CD4-positive, alpha-beta memory T cell (primary cell): ENCODE measurements at regions not wholly inside any gene's neighbourhood (a gene's known extent, or its start where the extent isn't known, plus 50 kb on each side); places are given as distances from the start of the nearest gene placed in this dataset.

Experiments used
- CTCF ChIA-PET: fragments of 350-600 bp; sonication (Branson Sonifier 250); formaldehyde crosslinking; loops from one replicate; lab custom pipeline; 2021; ENCODE audit warnings: inconsistent platforms; ENCODE audit not compliant: partially characterized antibody; lab: Charles Lee
- POLR2A ChIA-PET: fragments of 350-600 bp; sonication (Branson Sonifier 250); formaldehyde crosslinking; loops from one replicate; lab custom pipeline; 2021; ENCODE audit not compliant: partially characterized antibody; lab: Charles Lee
- DNase-seq, 5 donors: peaks; one replicate each; pipeline versions ENCODE4 v3.0.0 to v3.0.0-alpha.2; 2020 to 2022; ENCODE audit warnings: mixed read lengths in 1 of 5
- H3K27ac ChIP-seq: one replicate; pipeline ENCODE4 v1.7.0; 2013; ENCODE audit warnings: low read depth, low read length
- H3K27me3 ChIP-seq: 2 replicates; pipeline ENCODE4 v1.7.0; 2013; ENCODE audit warnings: mild to moderate bottlenecking, low read length, moderate library complexity; ENCODE audit not compliant: insufficient read depth
- H3K36me3 ChIP-seq: 2 replicates; pipeline ENCODE4 v1.7.0; 2013; ENCODE audit warnings: mild to moderate bottlenecking, low read length, moderate library complexity; ENCODE audit not compliant: insufficient read depth
- H3K4me1 ChIP-seq: 2 replicates; pipeline ENCODE4 v1.7.0; 2013; ENCODE audit warnings: mild to moderate bottlenecking, low read length, moderate library complexity; ENCODE audit not compliant: insufficient read depth
- H3K4me3 ChIP-seq, 2 donors: one replicate each; pipeline ENCODE4 v1.7.0; 2013; ENCODE audit warnings: low read length in 2 of 2, mild to moderate bottlenecking in 1 of 2
- H3K9me3 ChIP-seq, 2 donors: one replicate each; pipeline ENCODE4 v1.7.0; 2013; ENCODE audit warnings: low read length in 2 of 2, control low read depth in 1 of 2; ENCODE audit not compliant: control insufficient read depth in 1 of 2
- H3K27ac Mint-ChIP-seq, 7 donors: one replicate each; pipeline ENCODE4 v1.8.0; 2020 to 2021; ENCODE audit warnings: mixed read lengths in 7 of 7, mild to moderate bottlenecking in 6 of 7, inconsistent platforms in 3 of 7, moderate library complexity in 3 of 7
- H3K27me3 Mint-ChIP-seq, 2 donors: one replicate each; pipeline ENCODE4 v1.8.0; 2020 to 2021; ENCODE audit warnings: mixed read lengths in 2 of 2
- H3K36me3 Mint-ChIP-seq, 2 donors: one replicate each; pipeline ENCODE4 v1.8.0; 2020 to 2021; ENCODE audit warnings: mixed read lengths in 2 of 2, inconsistent platforms in 1 of 2, mild to moderate bottlenecking in 1 of 2
- H3K4me1 Mint-ChIP-seq, 4 donors: one replicate each; pipeline ENCODE4 v1.8.0; 2020 to 2021; ENCODE audit warnings: mixed read lengths in 4 of 4, mild to moderate bottlenecking in 1 of 4
- H3K4me3 Mint-ChIP-seq, 8 donors: one replicate each; pipeline ENCODE4 v1.8.0; 2020 to 2021; ENCODE audit warnings: mixed read lengths in 8 of 8, mild to moderate bottlenecking in 7 of 8, moderate library complexity in 6 of 8, inconsistent platforms in 3 of 8
- H3K9me3 Mint-ChIP-seq, 8 donors: one replicate each; pipeline ENCODE4 v1.8.0; 2020 to 2021; ENCODE audit warnings: mixed read lengths in 8 of 8, mild to moderate bottlenecking in 5 of 8, inconsistent platforms in 3 of 8, moderate library complexity in 1 of 8
- intact Hi-C: fragments of 100-400 bp; cut with micrococcal nuclease; formaldehyde crosslinking; loops from one replicate; pipeline ENCODE4 v1.15.1; 2023

DNA sequence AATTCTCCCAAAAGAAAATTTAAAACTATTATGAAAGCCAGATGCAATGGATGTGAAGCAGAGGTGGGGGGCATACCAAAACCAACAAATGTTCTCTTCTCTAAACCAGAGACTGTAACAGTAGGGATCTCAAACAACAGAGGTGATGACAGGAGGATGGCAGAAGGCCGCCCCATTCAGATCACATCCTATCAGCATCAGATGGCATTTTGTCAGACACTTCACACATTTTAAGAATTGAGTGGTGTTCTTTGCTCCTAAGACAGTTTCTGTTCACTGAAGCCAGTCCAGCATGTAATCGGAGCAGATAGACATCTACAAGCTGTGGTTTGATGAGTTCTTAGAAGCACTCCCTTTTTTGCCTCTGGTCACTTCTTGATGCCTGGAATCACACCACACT is 59.6 kb upstream of the SRRM4 start:
- no peaks in the 10 kb centered on the region for H3K9me3 ChIP-seq
- CTCF ChIA-PET, result no interaction called here
- H3K27me3 Mint-ChIP-seq, result peaks cover 0 to 1% of the 10 kb centered on the region in 2 donors
- POLR2A ChIA-PET, result no interaction called here
- H3K4me1 Mint-ChIP-seq, result no peaks in the 10 kb centered on the region
- no peaks in the 10 kb centered on the region for H3K36me3 Mint-ChIP-seq
- no peak overlapping the region for H3K4me3 Mint-ChIP-seq
- no peaks in the 10 kb centered on the region for H3K27me3 ChIP-seq
- H3K9me3 Mint-ChIP-seq, result peaks cover 0 to 4% (median under 1%) of the 10 kb centered on the region in 8 donors
- H3K4me1 ChIP-seq, result no peaks in the 10 kb centered on the region
- no peak overlapping the region for H3K4me3 ChIP-seq
- H3K27ac ChIP-seq, result no peak overlapping the region
- DNase-seq, result no peak
- intact Hi-C loops, result no loop called here
- H3K36me3 ChIP-seq, result no peaks in the 10 kb centered on the region
- no peak overlapping the region for H3K27ac Mint-ChIP-seq

GRCh38 chr12:118922405-118922804 is 58.9 kb upstream of the SRRM4 start:
- no peaks in the 10 kb centered on the region for H3K4me1 ChIP-seq
- POLR2A ChIA-PET, result no interaction called here
- no peaks in the 10 kb centered on the region for H3K27me3 ChIP-seq
- no peaks in the 10 kb centered on the region for H3K36me3 Mint-ChIP-seq
- peaks cover 0 to 1% of the 10 kb centered on the region in 2 donors for H3K27me3 Mint-ChIP-seq
- H3K27ac ChIP-seq, result no peak overlapping the region
- no peak overlapping the region for H3K4me3 Mint-ChIP-seq
- no peak overlapping the region for H3K27ac Mint-ChIP-seq
- CTCF ChIA-PET, result no interaction called here
- peaks cover 0 to 8% (median under 1%) of the 10 kb centered on the region in 8 donors for H3K9me3 Mint-ChIP-seq
- no peak overlapping the region for H3K4me3 ChIP-seq
- no peaks in the 10 kb centered on the region for H3K36me3 ChIP-seq
- intact Hi-C loops, result no loop called here
- no peaks in the 10 kb centered on the region for H3K9me3 ChIP-seq
- no peak for DNase-seq
- no peaks in the 10 kb centered on the region for H3K4me1 Mint-ChIP-seq

DNA sequence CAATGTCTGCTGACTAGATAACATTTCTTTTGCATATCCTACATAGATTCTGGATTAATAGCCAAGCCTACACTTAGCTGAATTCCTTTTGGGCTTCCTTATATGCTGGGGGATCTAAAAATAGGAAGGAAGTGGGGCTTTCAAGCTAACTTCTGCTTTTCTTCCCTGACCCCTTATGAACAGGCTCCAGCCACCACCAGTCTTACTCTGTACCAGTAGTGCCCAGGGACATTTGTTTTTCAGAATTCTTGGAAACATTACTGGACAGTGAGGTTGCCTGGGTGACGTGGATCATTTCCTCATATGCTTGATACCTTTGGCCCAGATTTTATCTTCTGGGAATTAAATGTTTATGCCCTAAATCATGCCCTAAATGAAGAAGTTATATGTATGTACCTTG is 55.9 kb upstream of the SRRM4 start:
- ChIA-PET POLR2A (no interaction called here), CTCF (no interaction called here)
- Histone ChIP-seq H3K4me1 (no peaks in the 10 kb centered on the region), H3K36me3 (no peaks in the 10 kb centered on the region), H3K4me3 (no peak overlapping the region), H3K9me3 (no peaks in the 10 kb centered on the region), H3K27ac (no peak overlapping the region), H3K27me3 (no peaks in the 10 kb centered on the region)
- H3K4me3 Mint-ChIP-seq, result no peak overlapping the region
- no peaks in the 10 kb centered on the region for H3K4me1 Mint-ChIP-seq
- intact Hi-C loops, result no loop called here
- H3K36me3 Mint-ChIP-seq, result no peaks in the 10 kb centered on the region
- peaks cover 0 to 3% of the 10 kb centered on the region in 2 donors for H3K27me3 Mint-ChIP-seq
- H3K9me3 Mint-ChIP-seq, result peaks cover 0 to 8% (median 3%) of the 10 kb centered on the region in 8 donors
- no peak overlapping the region for H3K27ac Mint-ChIP-seq
- DNase-seq, result no peak

- Mint-ChIP-seq H3K4me1 (no peaks in the 10 kb centered on the region), H3K4me3 (no peak overlapping the region), H3K27me3 (peaks cover 0 to 3% of the 10 kb centered on the region in 2 donors), H3K36me3 (no peaks in the 10 kb centered on the region), H3K27ac (no peak overlapping the region), H3K9me3 (peaks cover 0 to 8% (median 3%) of the 10 kb centered on the region in 8 donors)
- CTCF ChIA-PET, result no interaction called here
- Histone ChIP-seq H3K27me3 (no peaks in the 10 kb centered on the region), H3K36me3 (no peaks in the 10 kb centered on the region), H3K4me1 (no peaks in the 10 kb centered on the region), H3K4me3 (no peak overlapping the region), H3K9me3 (no peaks in the 10 kb centered on the region), H3K27ac (no peak overlapping the region)
- POLR2A ChIA-PET, result no interaction called here
- intact Hi-C loops, result no loop called here
- no peak for DNase-seq
Measured at GRCh38 chr12:118925826-118926225, 55.5 kb upstream of the SRRM4 start.
